Common myeloid progenitor, CD34-positive (primary cell): ENCODE measurements at regions not wholly inside any gene's neighbourhood (a gene's known extent, or its start where the extent isn't known, plus 50 kb on each side); places are given as distances from the start of the nearest gene placed in this dataset.

Experiments
- CTCF ChIA-PET: fragments of 350-600 bp; sonication (Branson Sonifier 250); formaldehyde crosslinking; loops from one replicate; lab custom pipeline; 2021; ENCODE audit warnings: antibody characterized with exemption; lab: Charles Lee
- POLR2A ChIA-PET: fragments of 350-600 bp; sonication (Branson Sonifier 250); formaldehyde crosslinking; loops from one replicate; lab custom pipeline; 2021; ENCODE audit warnings: antibody characterized with exemption; lab: Charles Lee
- DNase-seq, 3 donors: peaks; one replicate each; pipeline versions ENCODE4 v3.0.0 to v3.0.0-alpha.2; 2013
- H3K27ac ChIP-seq, 2 experiments: 1 replicate in 1 of 2; 2 replicates in 1 of 2; pipeline ENCODE4 v1.7.0; 2013; ENCODE audit warnings: inconsistent platforms in 2 of 2, low read length in 2 of 2, mild to moderate bottlenecking in 2 of 2, low read depth in 1 of 2, moderate library complexity in 1 of 2; ENCODE audit not compliant: severe bottlenecking in 2 of 2, insufficient read depth in 1 of 2, poor library complexity in 1 of 2
- H3K27me3 ChIP-seq, 5 experiments: replicated peaks in 2 of 5; 1 replicate in 3 of 5; 2 replicates in 2 of 5; pipeline versions ENCODE4 v1.6.1 to v1.7.0; 2013; ENCODE audit warnings: low read length in 4 of 5, mild to moderate bottlenecking in 2 of 5, moderate library complexity in 2 of 5, inconsistent platforms in 1 of 5; ENCODE audit not compliant: insufficient read depth in 5 of 5, control insufficient read depth in 4 of 5
- H3K36me3 ChIP-seq, 4 experiments: 1 replicate in 2 of 4; 2 replicates in 2 of 4; pipeline versions ENCODE4 v1.6.1 to v1.7.0; 2013; ENCODE audit warnings: low read length in 3 of 4, control low read depth in 1 of 4, mild to moderate bottlenecking in 1 of 4; ENCODE audit not compliant: control insufficient read depth in 4 of 4, insufficient read depth in 4 of 4
- H3K4me1 ChIP-seq, 4 experiments: 1 replicate in 3 of 4; 2 replicates in 1 of 4; pipeline versions ENCODE4 v1.6.1 to v1.7.1; 2013; ENCODE audit warnings: low read length in 3 of 4, mild to moderate bottlenecking in 3 of 4, control low read depth in 1 of 4, inconsistent platforms in 1 of 4, moderate library complexity in 1 of 4; ENCODE audit not compliant: control insufficient read depth in 4 of 4, insufficient read depth in 4 of 4; ENCODE audit errors: control extremely low read depth in 1 of 4
- H3K4me3 ChIP-seq, 7 experiments: 1 replicate in 4 of 7; 2 replicates in 3 of 7; pipeline versions ENCODE4 v1.5.1 to v1.7.0; 2013; ENCODE audit warnings: mild to moderate bottlenecking in 7 of 7, low read length in 6 of 7, moderate library complexity in 6 of 7, inconsistent platforms in 2 of 7, low read depth in 2 of 7, control low read depth in 1 of 7; ENCODE audit not compliant: insufficient read depth in 4 of 7, control insufficient read depth in 1 of 7; ENCODE audit errors: extremely low read depth in 1 of 7
- H3K9me3 ChIP-seq, 5 experiments: 1 replicate in 4 of 5; 2 replicates in 1 of 5; pipeline versions ENCODE4 v1.6.1 to v1.7.1; 2013; ENCODE audit warnings: low read length in 4 of 5, mild to moderate bottlenecking in 2 of 5, inconsistent platforms in 1 of 5, low read depth in 1 of 5, moderate library complexity in 1 of 5; ENCODE audit not compliant: control insufficient read depth in 4 of 5, insufficient read depth in 2 of 5; ENCODE audit errors: control extremely low read depth in 1 of 5
- WGBS: methylation state at CpG from one replicate; pipeline ENCODE4 v1.1.5; 2013; ENCODE audit not compliant: insufficient coverage; 5-methylcytosine and 5-hydroxymethylcytosine counted together

DNA sequence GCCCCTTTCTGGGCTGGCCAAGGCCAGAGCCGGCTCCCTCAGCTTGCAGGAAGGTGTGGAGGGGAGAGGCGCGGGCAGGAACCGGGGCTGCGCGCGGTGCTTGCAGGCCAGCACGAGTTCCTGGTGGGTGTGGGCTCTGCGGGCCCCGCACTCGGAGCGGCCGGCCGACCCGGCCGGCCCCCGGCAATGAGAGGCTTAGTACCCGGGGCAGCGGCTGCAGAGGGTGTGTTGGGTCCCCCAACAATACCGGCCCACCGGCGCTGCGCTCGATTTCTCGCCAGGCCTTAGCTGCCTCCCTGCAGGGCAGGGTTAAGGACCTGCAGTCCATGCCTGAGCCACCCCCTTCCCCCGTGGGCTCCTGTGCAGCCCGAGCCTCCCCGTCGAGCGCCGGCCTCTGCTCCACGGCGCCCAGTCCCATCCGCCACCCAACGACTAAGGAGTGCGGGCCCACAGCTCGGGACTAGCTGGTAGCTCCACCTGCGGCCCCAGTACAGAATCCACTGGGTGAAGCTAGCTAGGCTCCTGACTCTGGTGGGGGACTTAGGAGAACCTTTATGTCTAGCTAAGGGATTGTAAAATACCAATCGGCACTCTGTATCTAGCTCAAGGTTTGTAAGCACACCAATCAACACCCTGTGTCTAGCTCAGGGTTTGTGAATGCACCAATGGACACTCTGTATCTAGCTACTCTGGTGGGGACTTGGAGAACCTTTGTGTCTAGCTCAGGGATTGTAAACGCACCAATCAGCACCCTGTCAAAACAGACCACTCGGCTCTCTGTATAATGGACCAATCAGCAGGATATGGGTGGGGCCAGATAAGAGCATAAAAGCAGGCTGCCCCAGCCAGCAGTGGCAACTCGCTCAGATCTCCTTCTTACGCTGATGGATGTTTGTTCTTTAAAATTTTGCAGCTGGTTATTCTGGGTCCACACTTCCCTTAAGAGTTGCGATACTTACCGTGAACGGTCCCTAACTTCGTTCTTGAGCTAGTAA, 167.4 kb upstream of the RREB1 start:
- H3K27me3 ChIP-seq, result no peaks in the 10 kb centered on the region
- ChIA-PET CTCF (interaction anchor here (0.9 to 1.0 kb wide), 2 partner anchors 24 to 48 kb away, joined by 3 read pairs; no protein-coding TSS in a partner anchor), POLR2A (no interaction called here)
- peaks cover 2 to 25% (median 18%) of the 10 kb centered on the region in 4 experiments for H3K4me1 ChIP-seq
- no peaks in the 10 kb centered on the region for H3K9me3 ChIP-seq
- 97% methylated on average over 42 of the region's 47 CpGs for WGBS
- no peak overlapping the region for H3K27ac ChIP-seq
- H3K36me3 ChIP-seq, result no peaks in the 10 kb centered on the region
- no peak for DNase-seq
- H3K4me3 ChIP-seq, result no peak overlapping the region

DNA sequence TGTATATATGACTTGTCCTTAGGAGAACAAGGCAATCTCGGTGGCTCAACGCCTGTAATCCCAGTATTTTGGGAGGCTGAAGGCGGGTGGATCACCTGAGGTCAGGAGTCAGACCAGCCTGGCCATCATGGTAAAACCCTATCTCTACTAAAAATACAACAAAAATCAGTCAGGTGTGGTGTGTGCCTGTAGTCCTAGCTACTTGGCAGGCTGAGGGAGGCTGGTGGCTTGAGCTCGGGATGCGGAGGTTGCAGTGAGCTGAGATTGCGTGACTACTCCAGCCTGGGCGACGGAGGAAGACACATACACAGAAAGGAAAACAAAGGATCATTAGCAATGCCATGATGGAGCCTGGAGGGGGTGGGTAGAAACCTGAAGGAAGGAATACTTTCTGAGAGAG, 166.6 kb upstream of the RREB1 start:
- no peaks in the 10 kb centered on the region for H3K9me3 ChIP-seq
- ChIA-PET CTCF (interaction anchor here (0.9 to 1.3 kb wide), 3 partner anchors 25 to 145 kb away, joined by 3 read pairs; no protein-coding TSS in a partner anchor), POLR2A (no interaction called here)
- H3K27ac ChIP-seq, result no peak overlapping the region
- H3K36me3 ChIP-seq, result no peaks in the 10 kb centered on the region
- peaks cover 2 to 25% (median 18%) of the 10 kb centered on the region in 4 experiments for H3K4me1 ChIP-seq
- no peak overlapping the region for H3K4me3 ChIP-seq
- DNase-seq, result no peak
- H3K27me3 ChIP-seq, result no peaks in the 10 kb centered on the region
- WGBS, result 100% methylated on average over 8 of the region's 8 CpGs

DNA sequence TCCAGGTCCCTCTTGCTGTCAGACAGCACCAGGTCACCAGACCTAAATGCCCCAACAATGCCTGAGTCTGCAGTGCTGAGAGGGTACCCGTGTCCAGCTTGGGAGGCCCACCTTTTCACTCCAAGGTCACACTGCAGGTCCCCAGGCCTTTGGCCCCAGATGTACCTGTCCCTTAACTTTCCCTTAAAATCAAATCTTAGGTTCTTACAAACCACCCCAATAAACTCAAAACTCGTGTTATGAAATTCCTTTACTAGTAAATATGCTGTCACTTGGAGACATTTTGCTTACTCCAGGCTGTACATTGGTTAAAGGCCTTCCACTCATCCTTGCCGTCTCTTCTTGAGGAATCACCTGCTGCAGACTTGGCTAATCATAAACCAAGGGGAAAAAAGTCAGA, 165.7 kb upstream of the RREB1 start:
- Histone ChIP-seq H3K9me3 (no peaks in the 10 kb centered on the region), H3K4me1 (peaks cover 2 to 25% (median 18%) of the 10 kb centered on the region in 4 experiments), H3K27ac (peak overlapping the region in 1 of 2 experiments; percentile 82), H3K36me3 (no peaks in the 10 kb centered on the region), H3K4me3 (no peak overlapping the region), H3K27me3 (no peaks in the 10 kb centered on the region)
- POLR2A ChIA-PET, result no interaction called here
- CTCF ChIA-PET, result interaction anchor here (1.3 kb wide), 2 partner anchors 145 to 302 kb away, joined by 3 read pairs; no protein-coding TSS in a partner anchor
- peak in 1 of 3 donors; percentile 15 for DNase-seq
- 93% methylated on average over 2 of the region's 3 CpGs for WGBS

DNA sequence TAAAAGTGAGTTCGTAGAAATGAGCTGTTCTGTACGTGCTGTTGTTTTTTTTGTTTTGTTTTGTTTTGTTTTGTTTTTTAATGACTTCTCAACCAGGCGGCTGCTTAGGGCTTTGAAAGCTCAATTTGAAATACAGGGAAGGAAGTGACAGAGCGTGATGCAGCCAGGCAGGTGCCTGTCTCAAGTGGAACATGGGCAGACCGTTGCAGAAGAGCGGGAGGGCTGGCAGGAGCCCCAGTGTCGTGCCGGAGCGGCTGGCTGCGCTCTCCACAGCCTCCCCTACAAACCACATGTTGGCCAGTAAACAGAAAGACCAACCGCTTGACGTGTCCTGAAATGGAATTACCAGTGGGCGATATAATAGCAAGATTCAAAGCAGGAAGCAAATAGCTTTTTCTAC, 164.9 kb upstream of the RREB1 start:
- POLR2A ChIA-PET, result interaction anchor here (0.8 kb wide), 1 partner anchor 166 kb away, joined by 3 read pairs; no protein-coding TSS in a partner anchor
- Histone ChIP-seq H3K36me3 (no peaks in the 10 kb centered on the region), H3K4me1 (peaks cover 2 to 25% (median 18%) of the 10 kb centered on the region in 4 experiments), H3K27me3 (no peaks in the 10 kb centered on the region), H3K4me3 (peak overlapping the region in 5 of 7 experiments; percentile 4 to 58 (median 37)), H3K27ac (peak overlapping the region; percentile 67 to 82), H3K9me3 (no peaks in the 10 kb centered on the region)
- CTCF ChIA-PET, result interaction anchor here (0.6 to 1.3 kb wide), 4 partner anchors 67 to 301 kb away, joined by 3 to 4 read pairs (median 4); no protein-coding TSS in a partner anchor
- WGBS, result 0% methylated on average over 10 of the region's 13 CpGs
- peak; percentile 88 to 98 (median 96) for DNase-seq

DNA sequence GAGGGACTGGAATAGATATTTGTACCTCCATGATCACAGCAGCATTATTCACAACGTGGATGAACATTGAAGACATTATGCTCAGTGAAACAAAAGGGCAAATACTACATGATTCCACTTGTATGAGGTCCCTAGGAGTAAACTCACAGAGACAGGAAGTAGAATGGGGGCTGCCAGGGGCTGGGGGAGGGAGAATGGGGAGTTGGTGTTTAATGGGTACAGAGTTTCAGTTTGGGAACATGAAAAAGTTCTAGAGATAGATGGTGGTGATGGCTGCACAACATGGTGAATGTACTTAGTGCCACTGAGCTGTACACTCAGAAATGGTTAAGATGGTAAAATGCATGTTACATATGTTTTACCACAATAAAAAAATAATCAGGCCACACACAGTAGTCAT, 164.3 kb upstream of the RREB1 start:
- DNase-seq, result peak in 1 of 3 donors; percentile 54
- H3K27ac ChIP-seq, result peak overlapping the region; percentile 67 to 82
- H3K4me1 ChIP-seq, result peaks cover 2 to 25% (median 18%) of the 10 kb centered on the region in 4 experiments
- H3K4me3 ChIP-seq, result peak overlapping the region in 2 of 7 experiments; percentile 48 to 58
- POLR2A ChIA-PET, result interaction anchor here (0.8 kb wide), 1 partner anchor 166 kb away, joined by 3 read pairs; no protein-coding TSS in a partner anchor
- no peaks in the 10 kb centered on the region for H3K9me3 ChIP-seq
- H3K27me3 ChIP-seq, result no peaks in the 10 kb centered on the region
- no peaks in the 10 kb centered on the region for H3K36me3 ChIP-seq
- CTCF ChIA-PET, result interaction anchor here (0.8 to 1.3 kb wide), 4 partner anchors 163 to 300 kb away, joined by 3 to 4 read pairs (median 3); no protein-coding TSS in a partner anchor
- WGBS, result no CpG with 5 or more reads among the region's 1 CpG

DNA sequence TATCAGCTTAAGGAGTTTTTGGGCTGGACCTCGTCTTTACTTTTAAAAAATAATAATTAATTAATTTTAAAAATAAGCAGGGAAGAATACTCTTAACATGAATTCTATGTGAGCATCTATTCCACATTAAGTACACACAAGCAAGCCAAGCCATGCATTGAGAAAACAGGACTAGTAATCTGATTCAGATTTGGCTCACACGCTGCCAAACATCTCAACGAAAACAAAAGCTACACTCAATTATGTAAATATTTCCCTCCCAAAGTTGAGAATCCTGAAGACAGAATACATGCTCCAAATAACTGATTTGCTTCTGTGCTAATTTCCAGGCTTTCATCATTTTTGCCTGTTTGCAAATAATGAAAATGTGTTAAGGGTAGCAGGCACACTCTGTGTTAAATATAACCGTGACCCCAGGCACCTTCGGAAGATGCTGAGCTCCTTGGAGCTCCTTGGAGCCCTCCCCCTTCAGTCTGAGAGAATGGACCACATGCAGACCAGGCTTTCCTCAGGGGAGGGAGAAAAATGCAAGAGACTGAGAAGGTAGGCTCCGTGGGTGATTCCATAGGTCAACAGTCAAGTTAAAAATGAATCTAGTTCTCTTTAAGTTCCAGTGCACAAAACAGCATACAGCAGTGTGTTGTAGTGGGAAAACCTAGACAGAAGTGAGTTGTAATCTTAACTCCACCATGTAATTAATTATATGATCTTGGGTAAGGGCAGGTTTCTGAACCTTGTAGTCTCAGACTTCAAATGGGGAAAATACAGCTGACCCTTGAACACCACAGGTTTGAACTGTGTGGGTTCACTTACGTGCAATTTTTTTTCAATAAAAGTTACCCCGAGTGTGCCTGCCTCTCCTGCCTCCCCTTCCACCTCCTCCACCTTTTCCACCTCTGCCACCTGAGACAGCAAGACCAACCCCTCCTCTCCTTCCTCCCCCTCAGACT, 161.3 kb upstream of the RREB1 start:
- no peaks in the 10 kb centered on the region for H3K36me3 ChIP-seq
- ChIA-PET POLR2A (no interaction called here), CTCF (interaction anchor here (0.7 kb wide), 1 partner anchor 221 kb away, joined by 3 read pairs; no protein-coding TSS in a partner anchor)
- H3K27ac ChIP-seq, result no peak overlapping the region
- H3K9me3 ChIP-seq, result peaks cover 0 to 6% (median 1%) of the 10 kb centered on the region in 5 experiments
- no peak overlapping the region for H3K4me3 ChIP-seq
- 100% methylated on average over 4 of the region's 8 CpGs for WGBS
- H3K4me1 ChIP-seq, result peaks cover 2 to 21% (median 18%) of the 10 kb centered on the region in 4 experiments
- H3K27me3 ChIP-seq, result no peaks in the 10 kb centered on the region
- no peak for DNase-seq
